Trophoblast cell (in vitro differentiated cells and primary cell): ENCODE measurements at regions not wholly inside any gene's neighbourhood (a gene's known extent, or its start where the extent isn't known, plus 50 kb on each side); places are given as distances from the start of the nearest gene placed in this dataset.

Experiments
- DNase-seq, 2 donors: peaks; one replicate each; pipeline ENCODE4 v3.0.0-alpha.2; 2016
- H2AFZ ChIP-seq: 2 replicates; pipeline ENCODE4 v1.6.1; 2013; ENCODE audit warnings: low read length, moderate library complexity, mild to moderate bottlenecking; ENCODE audit not compliant: insufficient read depth, poor library complexity
- H2AK5ac ChIP-seq: 2 replicates; pipeline ENCODE4 v1.6.1; 2013; ENCODE audit warnings: mild to moderate bottlenecking, low read length
- H2BK120ac ChIP-seq: 2 replicates; pipeline ENCODE4 v1.6.1; 2013; ENCODE audit warnings: low read length, mild to moderate bottlenecking, moderate library complexity; ENCODE audit not compliant: insufficient read depth, poor library complexity
- H2BK12ac ChIP-seq: 2 replicates; pipeline ENCODE4 v1.6.1; 2013; ENCODE audit warnings: mild to moderate bottlenecking, low read length, moderate library complexity
- H2BK5ac ChIP-seq: 2 replicates; pipeline ENCODE4 v1.6.1; 2013; ENCODE audit warnings: low read length, low read depth, moderate library complexity, mild to moderate bottlenecking; ENCODE audit not compliant: poor library complexity
- H3K14ac ChIP-seq: 2 replicates; pipeline ENCODE4 v1.6.1; 2013; ENCODE audit warnings: mild to moderate bottlenecking, low read length
- H3K18ac ChIP-seq: 2 replicates; pipeline ENCODE4 v1.6.1; 2013; ENCODE audit warnings: mild to moderate bottlenecking, low read length
- H3K23ac ChIP-seq: 2 replicates; pipeline ENCODE4 v1.6.1; 2013; ENCODE audit warnings: low read length
- H3K27ac ChIP-seq: 2 replicates; pipeline ENCODE4 v1.5.1; 2013; ENCODE audit warnings: low read depth, mild to moderate bottlenecking, inconsistent platforms, low read length, moderate library complexity
- H3K27me3 ChIP-seq: 2 replicates; pipeline ENCODE4 v1.6.1; 2013; ENCODE audit warnings: inconsistent platforms, mild to moderate bottlenecking, low read length, moderate library complexity; ENCODE audit not compliant: insufficient read depth
- H3K36me3 ChIP-seq, 2 experiments: 1 replicate in 1 of 2; 2 replicates in 1 of 2; pipeline ENCODE4 v1.6.1; 2013; ENCODE audit warnings: low read length in 2 of 2, mild to moderate bottlenecking in 2 of 2, moderate library complexity in 1 of 2; ENCODE audit not compliant: insufficient read depth in 2 of 2, control insufficient read depth in 1 of 2
- H3K4ac ChIP-seq: 2 replicates; pipeline ENCODE4 v1.6.1; 2013; ENCODE audit warnings: low read depth, mild to moderate bottlenecking, low read length, moderate library complexity
- H3K4me1 ChIP-seq, 2 experiments: 1 replicate in 1 of 2; 2 replicates in 1 of 2; pipeline ENCODE4 v1.6.1; 2013; ENCODE audit warnings: low read length in 2 of 2, mild to moderate bottlenecking in 2 of 2, moderate library complexity in 1 of 2; ENCODE audit not compliant: insufficient read depth in 2 of 2, control insufficient read depth in 1 of 2
- H3K4me2 ChIP-seq: 2 replicates; pipeline ENCODE4 v1.6.1; 2013; ENCODE audit warnings: inconsistent platforms, mild to moderate bottlenecking, low read length, moderate library complexity
- H3K4me3 ChIP-seq: 2 replicates; pipeline ENCODE4 v1.5.1; 2013; ENCODE audit warnings: mild to moderate bottlenecking, low read depth, low read length, inconsistent platforms
- H3K79me1 ChIP-seq: one replicate; pipeline ENCODE4 v1.6.1; 2013; ENCODE audit warnings: low read length
- H3K79me2 ChIP-seq: 2 replicates; pipeline ENCODE4 v1.6.1; 2013; ENCODE audit warnings: low read length, mild to moderate bottlenecking; ENCODE audit not compliant: control insufficient read depth, insufficient read depth, poor library complexity
- H3K9ac ChIP-seq: 2 replicates; pipeline ENCODE4 v1.6.1; 2013; ENCODE audit warnings: mild to moderate bottlenecking, low read length
- H3K9me3 ChIP-seq: 2 replicates; pipeline ENCODE4 v1.6.1; 2013; ENCODE audit warnings: low read depth, mild to moderate bottlenecking, control low read depth, inconsistent platforms, low read length; ENCODE audit not compliant: insufficient read depth
- H4K12ac ChIP-seq: 2 replicates; pipeline ENCODE4 v1.6.1; 2013; ENCODE audit warnings: low read depth, mild to moderate bottlenecking, low read length, moderate library complexity
- H4K8ac ChIP-seq: 2 replicates; pipeline ENCODE4 v1.6.1; 2013; ENCODE audit warnings: low read depth, mild to moderate bottlenecking, low read length, moderate library complexity
- H4K91ac ChIP-seq: one replicate; pipeline ENCODE4 v1.6.1; 2013; ENCODE audit warnings: low read depth, mild to moderate bottlenecking, low read length, moderate library complexity
- WGBS: extraction: QIAGEN DNeasy Blood & Tissue Kit; methylation state at CpG from one replicate; pipeline ENCODE4 v1.1.7; 2013; ENCODE audit warnings: missing lambda C conversion rate; ENCODE audit not compliant: insufficient read length, insufficient coverage; ENCODE audit errors: extremely low coverage; 5-methylcytosine and 5-hydroxymethylcytosine counted together

- Histone ChIP-seq H2BK5ac (no peak overlapping the region), H4K8ac (no peak overlapping the region), H3K79me1 (no peaks in the 10 kb centered on the region), H3K4ac (no peak overlapping the region), H4K91ac (no peak overlapping the region), H3K9ac (no peak overlapping the region), H3K18ac (no peak overlapping the region), H3K14ac (no peak overlapping the region), H3K4me1 (no peaks in the 10 kb centered on the region), H3K79me2 (no peaks in the 10 kb centered on the region), H3K4me2 (peak overlapping the region; percentile 19), H3K23ac (no peak overlapping the region), H2BK120ac (no peak overlapping the region), H2BK12ac (no peak overlapping the region), H3K27me3 (no peaks in the 10 kb centered on the region), H2AFZ (no peak overlapping the region), H3K27ac (no peak overlapping the region), H2AK5ac (no peak overlapping the region), H3K4me3 (no peak overlapping the region), H3K9me3 (peaks cover 8% of the 10 kb centered on the region), H3K36me3 (no peaks in the 10 kb centered on the region), H4K12ac (no peak overlapping the region)
- WGBS = no CpG with 5 or more reads among the region's 48 CpGs
- DNase-seq = peak in 1 of 2 donors; percentile 29
Observed at GRCh38 chr13:110812121-110812868, 98.8 kb downstream of the ING1 start.

- H3K4me3 ChIP-seq = peak overlapping the region; percentile 15
- H2AFZ ChIP-seq = no peak overlapping the region
- H3K9ac ChIP-seq = no peak overlapping the region
- H3K27ac ChIP-seq = no peak overlapping the region
- H2BK12ac ChIP-seq = no peak overlapping the region
- H2BK120ac ChIP-seq = no peak overlapping the region
- no peaks in the 10 kb centered on the region for H3K4me1 ChIP-seq
- no peak overlapping the region for H3K4ac ChIP-seq
- H3K14ac ChIP-seq = no peak overlapping the region
- H4K8ac ChIP-seq = no peak overlapping the region
- H2AK5ac ChIP-seq = no peak overlapping the region
- H3K27me3 ChIP-seq = no peaks in the 10 kb centered on the region
- 100% methylated on average over 33 of the region's 84 CpGs for WGBS
- H3K18ac ChIP-seq = no peak overlapping the region
- H3K79me1 ChIP-seq = no peaks in the 10 kb centered on the region
- no peak overlapping the region for H4K12ac ChIP-seq
- no peak overlapping the region for H3K4me2 ChIP-seq
- H3K79me2 ChIP-seq = no peaks in the 10 kb centered on the region
- H2BK5ac ChIP-seq = no peak overlapping the region
- DNase-seq = no peak
- no peak overlapping the region for H4K91ac ChIP-seq
- no peaks in the 10 kb centered on the region for H3K36me3 ChIP-seq
- H3K9me3 ChIP-seq = peaks cover 8% of the 10 kb centered on the region
- no peak overlapping the region for H3K23ac ChIP-seq
Observed at GRCh38 chr13:110812869-110813645, 99.6 kb downstream of the ING1 start.

- no peak overlapping the region for H3K18ac ChIP-seq
- no peak overlapping the region for H3K23ac ChIP-seq
- no peak overlapping the region for H3K4me2 ChIP-seq
- peaks cover 8% of the 10 kb centered on the region for H3K9me3 ChIP-seq
- H3K9ac ChIP-seq = no peak overlapping the region
- no peak overlapping the region for H2BK12ac ChIP-seq
- WGBS = no CpG with 5 or more reads among the region's 39 CpGs
- no peak overlapping the region for H3K4me3 ChIP-seq
- H4K8ac ChIP-seq = no peak overlapping the region
- H3K14ac ChIP-seq = no peak overlapping the region
- no peak overlapping the region for H4K91ac ChIP-seq
- no peaks in the 10 kb centered on the region for H3K36me3 ChIP-seq
- H3K79me2 ChIP-seq = no peaks in the 10 kb centered on the region
- H4K12ac ChIP-seq = no peak overlapping the region
- no peaks in the 10 kb centered on the region for H3K27me3 ChIP-seq
- DNase-seq = peak; percentile 38 to 59
- no peak overlapping the region for H3K4ac ChIP-seq
- no peak overlapping the region for H2BK120ac ChIP-seq
- H3K79me1 ChIP-seq = no peaks in the 10 kb centered on the region
- H2AK5ac ChIP-seq = no peak overlapping the region
- no peak overlapping the region for H2AFZ ChIP-seq
- no peak overlapping the region for H2BK5ac ChIP-seq
- H3K4me1 ChIP-seq = no peaks in the 10 kb centered on the region
- no peak overlapping the region for H3K27ac ChIP-seq
Observed at GRCh38 chr13:110813646-110814624, 100.4 kb downstream of the ING1 start.

- Histone ChIP-seq H3K14ac (no peak overlapping the region), H3K9me3 (peaks cover 8% of the 10 kb centered on the region), H3K4ac (no peak overlapping the region), H3K79me1 (no peaks in the 10 kb centered on the region), H3K9ac (no peak overlapping the region), H2BK5ac (no peak overlapping the region), H2BK12ac (no peak overlapping the region), H3K4me2 (no peak overlapping the region), H3K36me3 (no peaks in the 10 kb centered on the region), H3K27ac (no peak overlapping the region), H3K4me1 (no peaks in the 10 kb centered on the region), H2AK5ac (no peak overlapping the region), H4K12ac (no peak overlapping the region), H3K27me3 (no peaks in the 10 kb centered on the region), H3K18ac (no peak overlapping the region), H2AFZ (no peak overlapping the region), H3K4me3 (no peak overlapping the region), H2BK120ac (no peak overlapping the region), H4K91ac (no peak overlapping the region), H3K23ac (no peak overlapping the region), H4K8ac (no peak overlapping the region), H3K79me2 (no peaks in the 10 kb centered on the region)
- DNase-seq = no peak
- no CpG with 5 or more reads among the region's 13 CpGs for WGBS
Observed at GRCh38 chr13:110815471-110816204, 99.2 kb downstream of the ANKRD10 start.
